ENCODE measurements at regions not wholly inside any gene's neighbourhood (a gene's known extent, or its start where the extent isn't known, plus 50 kb on each side); places are given as distances from the start of the nearest gene placed in this dataset.

DNA sequence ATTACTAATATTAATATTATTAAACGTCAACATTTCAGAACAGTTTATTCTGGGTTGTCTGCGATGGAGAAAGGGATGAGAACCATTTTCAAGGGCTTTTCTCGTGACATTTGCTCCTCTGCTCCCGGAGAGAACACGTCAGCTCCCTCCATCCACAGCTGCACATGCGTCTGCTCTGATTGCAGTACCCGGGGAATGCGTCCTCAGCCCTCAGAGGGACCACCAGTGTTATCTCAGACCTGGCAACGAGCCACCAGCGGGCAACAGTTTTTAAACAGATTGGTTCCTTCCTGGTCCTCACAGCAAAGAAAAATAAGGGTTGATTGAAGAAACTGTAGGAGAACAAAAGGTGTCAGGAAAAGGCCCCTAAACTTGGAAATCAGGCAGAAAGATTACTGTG, 202.2 kb upstream of the ADAMTS9 start:
- no peak for DNase-seq (ENCODE audit: low spot score)

DNA sequence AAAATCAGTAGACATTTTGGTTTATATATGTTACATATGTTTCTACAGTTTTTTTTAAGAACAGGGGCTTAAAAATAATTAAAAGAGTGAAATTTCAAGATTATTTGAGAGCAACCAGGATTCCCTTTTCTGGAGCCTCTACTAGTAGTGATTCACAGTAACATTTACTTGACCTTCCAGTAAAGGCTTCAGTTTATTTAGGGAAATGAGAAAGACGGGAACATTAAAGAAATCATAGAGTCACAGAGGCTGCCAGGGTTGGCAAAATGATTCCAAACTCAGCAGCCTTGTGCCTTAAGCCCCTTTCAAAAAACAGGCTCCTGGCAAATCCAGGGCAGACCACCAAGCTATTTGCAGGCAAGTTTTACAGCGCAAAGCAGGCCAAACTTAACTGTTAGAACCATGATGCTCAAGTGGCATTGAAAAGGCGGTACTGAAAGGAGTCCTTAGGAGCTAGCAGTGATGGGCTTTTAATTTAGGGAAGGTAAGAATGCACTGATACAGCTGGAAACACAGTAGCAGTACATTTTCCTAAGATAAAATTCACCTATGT, 201.1 kb upstream of the ADAMTS9 start:
- no peak for DNase-seq (ENCODE audit: low spot score)

- DNase-seq (ENCODE audit: low spot score): no peak
Observed at GRCh38 chr3:64888165-64888564, 200.4 kb upstream of the ADAMTS9 start.

DNA sequence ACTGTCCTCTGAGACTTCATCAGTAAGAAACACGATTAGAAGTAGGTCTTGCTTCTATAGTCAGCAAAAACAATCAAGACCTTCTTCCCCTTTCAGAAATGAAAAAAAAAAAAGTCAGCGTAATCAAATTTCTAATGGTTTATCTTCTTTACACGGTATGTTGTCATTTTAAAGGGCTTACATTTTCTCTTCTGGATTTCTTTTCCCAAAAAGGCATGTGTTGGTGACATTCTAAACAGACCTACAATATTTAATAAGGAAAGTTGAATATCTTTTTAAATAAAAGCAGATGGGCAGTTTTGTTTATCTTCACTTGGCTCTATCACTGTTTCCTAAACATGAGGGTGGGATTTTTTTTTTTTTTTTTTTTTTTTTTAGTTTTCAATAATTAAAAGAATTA, 197.3 kb upstream of the ADAMTS9 start:
- no peak for DNase-seq (ENCODE audit: low spot score)

GRCh38 chr3:64884536-64884935, 196.7 kb upstream of the ADAMTS9 start:
- DNase-seq (ENCODE audit: low spot score): no peak

DNA sequence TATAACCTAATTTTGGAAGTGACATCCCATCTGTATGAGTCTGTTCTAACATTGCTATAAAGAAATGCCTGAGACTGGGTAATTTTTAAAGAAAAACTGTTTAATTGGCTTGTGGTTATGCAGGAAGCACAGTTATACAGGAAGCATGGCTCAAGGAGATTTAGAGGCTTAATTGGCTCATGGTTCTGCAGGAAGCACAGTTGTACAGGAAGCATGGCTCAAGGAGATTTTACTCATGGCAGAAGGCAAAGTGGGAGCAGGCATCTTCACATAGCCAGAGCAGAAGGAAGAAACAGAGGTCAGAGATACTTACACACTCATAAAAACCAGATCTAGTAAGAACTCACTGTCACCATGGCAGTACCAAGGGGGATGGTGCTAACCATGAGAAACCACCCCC, 193.1 kb upstream of the ADAMTS9 start:
- DNase-seq (ENCODE audit: low spot score): no peak

DNA sequence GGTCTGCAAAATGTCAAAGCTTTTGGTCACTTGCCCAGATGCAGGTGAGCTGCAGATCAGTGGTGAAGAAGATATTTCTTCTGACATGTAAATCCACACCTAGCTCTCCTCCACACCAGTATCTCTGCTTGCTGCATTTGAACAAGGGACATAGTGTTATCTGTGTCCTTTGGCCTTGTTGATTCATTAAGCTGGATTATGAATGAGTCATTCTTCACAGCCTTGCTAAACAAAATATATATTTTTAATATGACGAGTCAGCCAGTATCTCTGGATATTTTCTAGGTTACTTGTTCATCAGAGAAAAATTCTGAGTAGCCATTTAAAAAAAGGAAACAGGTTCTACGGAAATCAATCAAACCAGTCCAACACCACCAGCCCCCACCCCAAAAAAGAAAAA, 190.6 kb upstream of the ADAMTS9 start:
- DNase-seq (ENCODE audit: low spot score): no peak

- DNase-seq (ENCODE audit: low spot score): no peak
Observed at GRCh38 chr3:64873400-64873799, 185.6 kb upstream of the ADAMTS9 start.

DNA sequence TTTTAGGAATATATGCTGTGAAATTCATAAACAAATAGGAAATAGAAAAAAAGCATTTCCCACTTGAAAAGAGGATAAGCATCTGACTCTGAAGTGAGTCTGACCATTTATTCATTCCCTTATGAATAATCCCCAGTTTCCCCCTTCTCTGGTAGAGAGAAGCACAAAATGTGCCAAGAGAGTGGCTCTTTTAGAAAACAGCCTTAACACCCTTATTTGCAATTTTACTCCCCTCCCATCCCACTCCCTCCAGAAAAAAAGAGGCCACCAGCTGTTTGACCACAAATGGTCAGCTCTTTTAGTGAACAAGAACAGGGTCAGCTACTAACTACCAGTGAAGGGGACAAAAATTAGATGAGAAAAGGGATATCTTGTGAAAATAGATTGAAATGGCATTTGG, 184.5 kb upstream of the ADAMTS9 start:
- DNase-seq (ENCODE audit: low spot score): no peak

DNA sequence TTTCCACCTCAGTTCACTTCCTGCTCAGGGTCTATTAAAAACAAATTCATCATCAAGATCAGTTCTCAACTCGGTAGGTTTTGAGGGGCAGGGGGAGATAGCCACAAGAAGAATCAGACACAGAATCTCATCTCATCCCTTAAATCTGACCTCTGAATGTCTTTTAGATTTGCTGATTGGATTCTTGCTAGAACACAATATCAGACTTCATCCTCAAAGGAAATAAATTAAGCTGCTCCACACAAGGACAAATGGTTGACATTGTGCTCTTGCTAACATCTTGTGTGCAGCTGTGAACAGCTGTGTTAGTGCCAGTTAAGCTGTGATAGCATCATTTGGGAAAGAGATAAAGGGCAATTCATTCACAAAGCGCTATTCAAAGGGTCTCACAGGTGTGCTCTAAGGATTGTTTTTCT, 184.0 kb upstream of the ADAMTS9 start:
- DNase-seq (ENCODE audit: low spot score): no peak

GRCh38 chr3:64870876-64871646, 183.3 kb upstream of the ADAMTS9 start:
- no peak for DNase-seq (ENCODE audit: low spot score)

DNA sequence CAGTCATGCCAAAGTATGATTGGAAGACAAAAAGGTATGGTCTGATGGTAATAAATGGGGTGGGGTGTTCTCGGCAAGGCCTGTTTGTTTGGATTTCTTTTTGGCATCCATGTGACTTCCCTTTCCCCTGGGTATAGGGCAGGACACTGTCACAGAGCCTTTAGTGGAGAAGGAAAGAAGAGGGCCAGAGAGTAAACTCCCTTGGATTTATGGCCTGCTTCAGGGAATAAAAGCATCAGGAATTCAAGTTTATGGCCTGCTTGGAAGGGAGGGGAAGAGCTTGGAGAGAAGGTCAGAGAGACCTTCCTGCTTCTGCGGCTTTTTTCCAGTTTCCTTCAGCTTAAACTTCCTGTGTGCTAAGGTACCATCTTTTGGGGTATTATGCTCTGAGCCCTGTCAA, 179.4 kb upstream of the ADAMTS9 start:
- no peak for DNase-seq (ENCODE audit: low spot score)

GRCh38 chr3:64865839-64866570, 178.2 kb upstream of the ADAMTS9 start:
- no peak for DNase-seq (ENCODE audit: low spot score)

DNA sequence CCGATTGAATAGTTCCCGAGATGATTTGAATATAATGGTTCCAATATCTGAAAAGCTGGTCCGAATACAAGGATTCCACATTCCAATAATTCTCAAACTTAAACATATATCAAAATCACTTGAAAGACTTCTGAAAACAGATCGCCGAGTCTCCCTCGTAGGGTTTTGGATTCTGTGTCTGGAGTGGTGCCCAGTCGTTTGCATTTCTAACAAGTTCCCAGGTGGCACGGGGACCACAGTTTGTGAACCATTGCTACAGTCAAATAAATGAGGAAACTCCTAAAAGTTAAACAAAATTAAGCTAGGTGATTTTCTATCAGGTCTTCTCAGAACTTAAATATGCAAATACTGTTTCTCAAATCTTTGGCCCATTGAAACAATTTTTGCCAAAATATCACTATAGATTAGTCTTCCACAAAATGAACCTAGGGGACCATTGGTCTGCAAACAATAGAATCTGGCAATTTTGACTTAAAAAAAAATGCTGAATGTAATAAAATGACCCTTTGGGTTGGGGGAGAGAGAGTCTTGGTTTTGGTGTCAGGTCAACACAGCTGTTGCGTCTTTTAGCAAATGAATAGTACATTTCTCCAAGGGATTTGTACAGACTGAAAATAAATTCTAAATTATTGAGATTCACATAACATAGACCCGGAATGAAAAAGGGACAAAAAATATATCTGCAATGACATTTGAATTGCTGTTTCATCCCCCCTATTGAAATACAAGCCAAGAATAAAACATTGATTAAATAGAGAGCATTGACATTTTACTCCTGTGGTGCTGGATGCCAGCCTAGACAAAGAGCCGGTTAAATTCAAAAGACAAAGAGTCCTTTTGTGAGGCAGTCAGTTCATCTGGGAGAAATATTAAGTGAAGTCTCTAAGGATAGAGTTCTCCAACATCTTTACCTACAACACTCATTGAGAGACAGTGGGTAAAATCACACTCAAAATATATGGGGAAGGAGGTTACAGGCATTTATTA, 175.7 kb upstream of the ADAMTS9 start:
- DNase-seq (ENCODE audit: low spot score): no peak

GRCh38 chr3:64861684-64862083, 173.9 kb upstream of the ADAMTS9 start:
- DNase-seq (ENCODE audit: low spot score): no peak

GRCh38 chr3:64860536-64860870, 172.7 kb upstream of the ADAMTS9 start:
- DNase-seq (ENCODE audit: low spot score): no peak

DNA sequence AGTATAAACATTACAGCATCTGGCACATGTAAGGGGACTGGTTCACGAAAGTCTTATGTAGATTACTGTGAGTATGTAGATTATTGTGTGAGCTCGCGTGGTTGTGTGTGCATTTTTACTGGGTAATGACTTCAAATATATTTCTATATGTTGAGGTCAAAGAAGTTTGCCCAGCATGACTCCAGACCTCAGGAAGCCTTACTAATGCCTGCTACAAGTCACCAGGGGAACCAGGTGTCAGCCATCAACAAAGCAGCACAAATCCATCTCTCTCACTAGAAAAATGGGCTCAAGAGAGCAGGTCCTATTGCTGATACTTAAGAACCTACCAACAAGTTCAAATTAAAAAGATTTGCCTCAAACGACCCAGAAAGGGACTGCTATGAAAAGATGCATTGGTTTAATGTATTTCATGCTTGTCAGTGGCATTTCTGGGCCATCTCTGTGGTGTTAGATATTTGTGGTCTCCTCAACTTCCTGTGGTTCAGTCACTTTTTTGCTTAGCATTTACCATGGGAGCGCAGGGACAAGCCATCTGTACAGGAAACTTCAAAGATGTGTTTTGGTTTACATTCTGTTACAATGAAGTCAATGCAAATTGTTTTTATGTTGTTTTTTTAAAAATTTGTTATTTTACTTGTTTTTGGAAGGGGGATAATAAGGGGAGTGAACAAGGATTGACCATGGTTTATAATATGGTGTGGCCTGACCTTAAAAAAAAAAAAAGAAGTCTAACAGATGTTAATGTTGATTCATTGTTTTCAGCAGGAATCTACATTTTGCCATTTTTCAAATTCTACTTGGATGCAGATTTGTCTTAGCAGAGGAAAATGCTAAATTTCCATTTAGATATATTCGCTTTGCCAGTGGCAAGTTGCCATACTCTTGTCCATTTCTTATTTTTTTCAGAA, 172.1 kb upstream of the ADAMTS9 start:
- DNase-seq (ENCODE audit: low spot score): no peak

DNA sequence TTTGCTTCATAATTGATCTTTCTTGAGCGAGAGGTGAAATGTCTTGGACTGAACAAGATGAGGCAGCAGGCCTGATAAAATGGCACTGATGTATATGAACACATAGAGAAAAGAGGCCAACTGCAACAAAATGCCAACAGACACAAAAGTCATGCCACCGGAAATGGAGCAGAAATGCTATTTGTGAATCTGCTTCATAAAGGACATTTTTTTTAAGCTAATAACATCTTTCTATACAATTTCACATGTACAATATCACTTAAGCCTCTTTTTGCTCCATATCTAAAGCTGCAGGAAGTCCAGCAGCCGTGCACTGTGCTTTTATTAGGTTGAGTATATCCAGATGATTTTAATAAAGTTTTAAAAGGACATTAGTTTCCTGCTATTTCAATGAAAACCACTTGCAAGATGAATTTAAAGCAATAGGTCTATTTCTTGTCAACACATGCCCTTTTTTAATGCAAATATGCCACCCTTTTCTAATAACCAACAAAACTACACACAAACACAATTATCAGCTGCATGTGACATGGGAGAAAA, 169.2 kb upstream of the ADAMTS9 start:
- no peak for DNase-seq (ENCODE audit: low spot score)

DNA sequence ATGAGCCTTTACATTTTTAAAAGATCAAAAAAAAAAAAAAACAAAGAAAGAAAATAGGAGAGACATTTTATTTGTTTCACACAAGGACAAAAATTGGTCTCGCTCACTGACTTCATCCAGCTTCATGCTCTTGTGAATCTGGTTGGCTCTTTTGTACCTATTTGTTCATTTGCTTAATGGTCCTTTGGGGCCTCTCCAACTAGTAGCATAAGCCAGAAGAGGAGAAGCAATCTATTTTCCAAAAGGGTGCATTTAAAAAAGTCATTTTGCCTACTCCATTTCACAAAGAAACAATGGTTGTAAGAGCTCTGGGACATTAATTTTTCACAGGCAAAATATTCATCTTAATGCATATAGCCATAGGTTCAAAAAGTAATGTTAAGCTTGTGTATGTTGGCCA, 168.3 kb upstream of the ADAMTS9 start:
- DNase-seq (ENCODE audit: low spot score): no peak

GRCh38 chr3:64853456-64853855, 165.7 kb upstream of the ADAMTS9 start:
- DNase-seq (ENCODE audit: low spot score): no peak

DNA sequence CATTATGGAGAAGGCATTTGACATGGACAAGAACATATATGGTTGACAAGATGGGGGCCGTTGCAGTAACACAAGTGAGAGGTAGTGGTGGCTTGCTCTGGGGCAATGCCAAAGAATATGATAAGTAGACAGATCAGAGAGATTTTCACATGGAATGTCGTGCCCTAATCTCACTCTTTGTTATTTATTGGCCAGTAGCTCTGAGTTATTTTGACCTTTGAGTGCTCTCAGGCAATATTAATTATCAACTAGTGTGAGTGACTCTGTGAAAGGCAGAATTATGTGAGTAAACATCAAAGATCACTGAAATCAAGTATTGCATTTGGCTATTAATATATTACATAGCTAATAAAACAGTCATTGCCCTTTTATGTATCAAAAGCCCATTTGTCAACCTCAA, 164.9 kb upstream of the ADAMTS9 start:
- DNase-seq (ENCODE audit: low spot score): no peak

Measured in HT-29 (cell line).